Gastroesophageal sphincter (tissue), 4 donors: ENCODE measurements at regions not wholly inside any gene's neighbourhood (a gene's known extent, or its start where the extent isn't known, plus 50 kb on each side); places are given as distances from the start of the nearest gene placed in this dataset.

Experiments used
- ATAC-seq: fragments of 150-250 bp; one replicate; pipeline ENCODE4 v1.9.1; 2016; ENCODE audit warnings: mild to moderate bottlenecking, moderate library complexity
- H3K27ac ChIP-seq, 4 donors: fragments of 200-600 bp; sonication (generic) in 3 of 4; 1 replicate in 3 of 4; 2 replicates in 1 of 4; pipeline ENCODE4 v1.5.1; 2016 to 2019
- H3K27me3 ChIP-seq: fragments of 200-600 bp; sonication (generic); one replicate; pipeline ENCODE4 v1.5.1; 2019
- H3K36me3 ChIP-seq, 2 donors: fragments of 200-600 bp; sonication (generic); one replicate each; pipeline ENCODE4 v1.5.1; 2019; ENCODE audit warnings: control low read depth in 1 of 2
- H3K4me1 ChIP-seq, 3 donors: fragments of 200-600 bp; sonication (generic); 1 replicate in 2 of 3; 2 replicates in 1 of 3; pipeline ENCODE4 v1.5.1; 2016 to 2019; ENCODE audit warnings: control low read depth in 2 of 3
- H3K4me3 ChIP-seq, 2 donors: fragments of 200-600 bp; sonication (generic); one replicate each; pipeline ENCODE4 v1.5.1; 2019; ENCODE audit warnings: mild to moderate bottlenecking in 1 of 2, moderate library complexity in 1 of 2
- H3K9me3 ChIP-seq, 3 donors: fragments of 200-600 bp; sonication (generic); one replicate each; pipeline ENCODE4 v1.5.1; 2017 to 2019; ENCODE audit warnings: control low read depth in 2 of 3
- EP300 ChIP-seq: sonication (generic); formaldehyde crosslinking; IDR thresholded peaks from one replicate; pipeline ENCODE4 v1.6.1; 2017; ENCODE audit warnings: antibody characterized with exemption, mild to moderate bottlenecking
- POLR2A ChIP-seq, 2 donors: fragments of 450-650 bp; IDR thresholded peaks; one replicate each; pipeline ENCODE4 v1.6.1; 2017; ENCODE audit warnings: antibody characterized with exemption in 2 of 2, mild to moderate bottlenecking in 2 of 2, moderate library complexity in 1 of 2
- POLR2AphosphoS5 ChIP-seq: sonication (generic); formaldehyde crosslinking; IDR thresholded peaks from one replicate; pipeline ENCODE4 v1.6.1; 2017; ENCODE audit warnings: antibody characterized with exemption
- WGBS, 2 donors: methylation state at CpG; one replicate each; pipeline ENCODE4 v1.1.5; 2018; ENCODE audit warnings: low coverage in 1 of 2; 5-methylcytosine and 5-hydroxymethylcytosine counted together
- TF ChIP-seq, protein P1 (sequence below), 4 experiments: fragments of 200-600 bp in 2 of 4; fragments of 450-650 bp in 2 of 4; sonication (generic) in 1 of 4; IDR thresholded peaks; one replicate each; pipeline ENCODE4 v1.5.1; 2017 to 2019; ENCODE audit warnings: antibody characterized with exemption in 4 of 4, mild to moderate bottlenecking in 2 of 4, moderate library complexity in 2 of 4

DNA sequence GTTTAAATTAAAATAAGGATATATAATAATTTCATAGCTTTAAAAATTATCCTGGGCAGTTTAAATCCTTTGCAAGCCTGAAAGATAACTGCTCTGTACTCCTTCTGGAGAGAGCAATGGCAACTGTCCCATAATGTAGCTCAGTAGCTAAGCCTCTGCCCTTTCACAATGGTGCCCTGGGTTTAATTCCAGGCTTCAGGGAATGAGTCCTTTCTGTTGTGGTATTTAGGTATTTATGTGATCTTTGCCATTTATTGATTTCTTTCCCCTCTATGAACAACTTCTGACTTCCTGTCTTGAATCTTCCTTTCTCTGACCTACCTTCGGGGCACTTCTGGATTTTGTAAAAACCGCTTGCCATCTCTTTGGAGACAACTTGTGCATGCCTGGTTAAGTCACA, 773.2 kb downstream of the IPMK start:
- WGBS, 2 donors = 79 to 84% methylated on average over 2 of the region's 2 CpGs
- Histone ChIP-seq H3K27ac (no peak overlapping the region), H3K4me3 (no peak overlapping the region), H3K36me3 (no peaks in the 10 kb centered on the region), H3K9me3 (no peaks in the 10 kb centered on the region), H3K27me3 (no peaks in the 10 kb centered on the region), H3K4me1 (no peaks in the 10 kb centered on the region)
- TF ChIP-seq, protein P1, sequence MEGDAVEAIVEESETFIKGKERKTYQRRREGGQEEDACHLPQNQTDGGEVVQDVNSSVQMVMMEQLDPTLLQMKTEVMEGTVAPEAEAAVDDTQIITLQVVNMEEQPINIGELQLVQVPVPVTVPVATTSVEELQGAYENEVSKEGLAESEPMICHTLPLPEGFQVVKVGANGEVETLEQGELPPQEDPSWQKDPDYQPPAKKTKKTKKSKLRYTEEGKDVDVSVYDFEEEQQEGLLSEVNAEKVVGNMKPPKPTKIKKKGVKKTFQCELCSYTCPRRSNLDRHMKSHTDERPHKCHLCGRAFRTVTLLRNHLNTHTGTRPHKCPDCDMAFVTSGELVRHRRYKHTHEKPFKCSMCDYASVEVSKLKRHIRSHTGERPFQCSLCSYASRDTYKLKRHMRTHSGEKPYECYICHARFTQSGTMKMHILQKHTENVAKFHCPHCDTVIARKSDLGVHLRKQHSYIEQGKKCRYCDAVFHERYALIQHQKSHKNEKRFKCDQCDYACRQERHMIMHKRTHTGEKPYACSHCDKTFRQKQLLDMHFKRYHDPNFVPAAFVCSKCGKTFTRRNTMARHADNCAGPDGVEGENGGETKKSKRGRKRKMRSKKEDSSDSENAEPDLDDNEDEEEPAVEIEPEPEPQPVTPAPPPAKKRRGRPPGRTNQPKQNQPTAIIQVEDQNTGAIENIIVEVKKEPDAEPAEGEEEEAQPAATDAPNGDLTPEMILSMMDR (IDR thresholded peaks at IDR 0.05) = no peak
- TF ChIP-seq POLR2A (IDR thresholded peaks at IDR 0.05) = no peak
- no peak for TF ChIP-seq POLR2AphosphoS5
- no peak for TF ChIP-seq EP300
- ATAC-seq = no peak

DNA sequence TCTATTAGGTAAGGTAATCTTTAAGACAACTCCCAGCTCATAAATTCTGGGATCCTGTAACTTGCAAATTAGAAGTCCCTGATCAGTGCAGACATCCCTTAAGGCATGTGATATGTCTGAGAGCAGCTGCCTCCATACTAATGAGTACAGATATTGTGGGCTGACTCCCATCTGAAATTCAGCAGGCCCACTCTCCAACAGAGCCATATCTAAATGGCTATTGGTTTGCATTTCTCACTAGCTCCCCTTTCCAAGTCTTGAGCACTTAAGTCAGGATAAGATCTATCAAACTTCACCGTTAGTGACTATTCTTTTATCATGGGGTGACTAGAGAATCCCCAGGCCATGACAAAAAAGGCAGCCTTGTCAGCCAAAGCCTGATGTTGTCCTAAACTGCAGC, 785.4 kb downstream of the IPMK start:
- no peak overlapping the region for H3K27ac ChIP-seq
- no peak overlapping the region for H3K4me3 ChIP-seq
- no peak for ATAC-seq
- TF ChIP-seq POLR2A (IDR thresholded peaks at IDR 0.05) (no peak), POLR2AphosphoS5 (no peak), EP300 (no peak)
- TF ChIP-seq, protein P1 (IDR thresholded peaks at IDR 0.05) = no peak
- H3K36me3 ChIP-seq = no peaks in the 10 kb centered on the region
- no peaks in the 10 kb centered on the region for H3K9me3 ChIP-seq
- H3K27me3 ChIP-seq = no peaks in the 10 kb centered on the region
- no peaks in the 10 kb centered on the region for H3K4me1 ChIP-seq
- 0% methylated on average over 1 of the region's 1 CpG for WGBS, 2 donors

DNA sequence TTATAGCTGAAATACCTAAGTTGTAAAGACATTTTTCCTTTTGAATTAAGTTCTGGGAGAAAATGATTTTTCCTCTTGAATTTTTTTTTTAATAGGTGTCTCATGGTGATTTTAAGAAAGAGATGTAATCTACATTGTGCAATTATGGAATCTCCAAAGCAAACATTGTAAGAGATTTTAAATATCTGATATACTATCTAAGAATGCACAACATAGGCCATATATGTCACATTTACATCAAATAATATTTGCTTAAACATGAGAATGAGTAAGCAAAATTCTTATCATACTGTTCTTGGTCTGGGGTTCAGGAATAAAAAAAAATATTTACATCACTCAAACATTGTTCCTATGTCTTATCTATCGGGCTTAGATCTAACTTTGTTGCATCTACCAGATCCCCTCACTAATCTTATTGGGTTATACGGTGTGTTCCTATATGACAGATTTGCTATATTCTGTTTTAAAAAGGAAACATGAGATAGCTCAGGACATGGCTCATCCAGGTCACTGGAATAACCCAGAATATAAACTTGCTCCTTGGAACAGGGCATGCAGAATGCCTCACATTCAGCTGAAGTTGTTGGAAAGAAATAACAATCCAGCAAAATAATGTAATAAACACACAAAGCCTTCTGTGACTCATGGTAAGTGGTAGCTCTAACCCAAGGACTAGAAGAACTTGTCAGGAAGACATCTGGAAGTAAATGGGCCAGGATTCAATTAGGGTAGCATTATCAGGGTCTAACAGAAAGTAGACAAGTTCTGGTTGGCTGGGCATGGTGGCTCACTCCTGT, 794.7 kb downstream of the IPMK start:
- ATAC-seq = no peak
- no peaks in the 10 kb centered on the region for H3K27me3 ChIP-seq
- no peak overlapping the region for H3K4me3 ChIP-seq
- 63 to 66% methylated on average over 2 of the region's 2 CpGs for WGBS, 2 donors
- H3K27ac ChIP-seq = no peak overlapping the region
- no peaks in the 10 kb centered on the region for H3K9me3 ChIP-seq
- TF ChIP-seq POLR2A (IDR thresholded peaks at IDR 0.05) = no peak
- no peak for TF ChIP-seq POLR2AphosphoS5
- no peak for TF ChIP-seq EP300
- TF ChIP-seq, protein P1 (IDR thresholded peaks at IDR 0.05) = no peak
- no peaks in the 10 kb centered on the region for H3K4me1 ChIP-seq
- no peaks in the 10 kb centered on the region for H3K36me3 ChIP-seq

DNA sequence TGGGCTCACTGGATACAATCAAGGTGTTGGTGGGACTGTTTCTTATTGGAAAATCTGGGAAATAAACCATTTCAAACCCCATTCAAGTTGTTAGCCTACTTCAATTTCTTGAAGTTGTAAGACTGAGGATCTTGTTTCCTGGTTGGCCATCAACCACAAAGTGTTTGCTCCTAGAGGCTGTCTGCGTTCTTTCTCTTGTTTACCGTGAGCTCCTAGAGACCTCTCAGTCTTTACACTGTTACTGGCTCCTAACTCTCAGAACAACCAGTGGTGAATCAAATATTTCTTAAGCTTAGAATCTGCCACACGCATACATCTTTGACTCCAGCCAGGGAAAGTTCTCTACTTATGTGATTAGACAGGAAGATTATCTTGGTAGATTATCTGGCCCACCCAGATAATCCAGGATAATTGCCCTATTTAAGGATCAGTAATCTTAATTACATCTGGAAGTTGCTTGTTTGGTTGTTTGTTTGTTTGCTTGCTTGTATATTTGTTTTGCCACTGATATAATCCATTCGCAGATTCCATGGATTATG, 798.7 kb downstream of the IPMK start:
- ATAC-seq = no peak
- 67 to 72% methylated on average over 3 to 4 of the region's 4 CpGs for WGBS, 2 donors
- TF ChIP-seq POLR2AphosphoS5 (no peak), EP300 (no peak), POLR2A (IDR thresholded peaks at IDR 0.05) (no peak)
- TF ChIP-seq, protein P1 (IDR thresholded peaks at IDR 0.05) = no peak

DNA sequence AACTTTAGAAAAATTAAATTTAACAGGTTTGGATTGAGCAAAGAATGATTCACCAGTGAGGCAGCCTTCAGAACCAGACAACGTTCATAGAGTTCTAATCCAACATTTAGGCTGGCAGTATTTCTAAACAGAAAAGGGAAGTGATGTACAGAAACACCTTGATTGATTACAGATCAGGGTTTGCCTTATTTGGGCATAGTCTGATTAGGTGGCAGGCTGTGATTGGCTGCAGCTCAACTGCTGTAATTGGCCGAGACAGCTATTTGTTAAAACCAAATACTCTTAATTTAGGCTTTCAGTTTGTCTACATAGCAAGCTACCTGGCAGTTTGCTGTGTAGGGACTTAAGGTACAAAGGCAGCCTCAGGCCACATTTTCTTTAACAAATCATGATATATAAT, 802.5 kb downstream of the IPMK start:
- Histone ChIP-seq H3K9me3 (no peaks in the 10 kb centered on the region), H3K27me3 (no peaks in the 10 kb centered on the region), H3K4me1 (no peaks in the 10 kb centered on the region), H3K4me3 (no peak overlapping the region), H3K36me3 (no peaks in the 10 kb centered on the region), H3K27ac (no peak overlapping the region)
- TF ChIP-seq EP300 (no peak), POLR2AphosphoS5 (no peak), POLR2A (IDR thresholded peaks at IDR 0.05) (no peak)
- TF ChIP-seq, protein P1 (IDR thresholded peaks at IDR 0.05) = no peak
- 55 to 83% methylated on average over 2 of the region's 2 CpGs for WGBS, 2 donors
- no peak for ATAC-seq

More for the DNA sequence above, 798.7 kb downstream of the IPMK start:
- Histone ChIP-seq H3K27ac (no peak overlapping the region), H3K27me3 (no peaks in the 10 kb centered on the region), H3K4me1 (no peaks in the 10 kb centered on the region), H3K9me3 (no peaks in the 10 kb centered on the region), H3K4me3 (no peak overlapping the region), H3K36me3 (no peaks in the 10 kb centered on the region)
